ENCODE measurements at regions not wholly inside any gene's neighbourhood (a gene's known extent, or its start where the extent isn't known, plus 50 kb on each side); places are given as distances from the start of the nearest gene placed in this dataset.

- TF ChIP-seq GATA2 (IDR thresholded peaks at IDR 0.05; ENCODE audit: low read depth, low read length) = no peak
- TF ChIP-seq GATA3 (IDR thresholded peaks at IDR 0.05; ENCODE audit: low read depth, low read length) = no peak
Observed at GRCh38 chr6:90654166-90654565, 67.3 kb upstream of the MAP3K7 start.
